Body of pancreas (tissue), 4 donors: ENCODE measurements at regions not wholly inside any gene's neighbourhood (a gene's known extent, or its start where the extent isn't known, plus 50 kb on each side); places are given as distances from the start of the nearest gene placed in this dataset.
"Not testable (repeated sequence)": the region's sequence is repeated elsewhere in the genome, so short reads cannot be mapped to it uniquely, and the experiment has no call there.

Source experiments
- ATAC-seq: fragments of 150-250 bp; one replicate; pipeline ENCODE4 v1.9.1; 2016
- DNase-seq, 4 donors: peaks; one replicate each; pipeline ENCODE4 v3.0.0-alpha.2; 2019
- H3K27ac ChIP-seq, 4 donors: fragments of 200-600 bp; sonication (generic); 1 replicate in 3 of 4; 2 replicates in 1 of 4; pipeline versions ENCODE4 v1.5.1 to v1.6.1; 2016 to 2019; ENCODE audit warnings: mild to moderate bottlenecking in 1 of 4, mixed read lengths in 1 of 4, moderate library complexity in 1 of 4
- H3K27me3 ChIP-seq, 2 donors: fragments of 200-600 bp; sonication (generic); one replicate each; pipeline ENCODE4 v1.6.0; 2016; ENCODE audit warnings: mild to moderate bottlenecking in 1 of 2
- H3K36me3 ChIP-seq, 2 donors: fragments of 200-600 bp; sonication (generic); replicated peaks in 1 of 2; 2 replicates each; pipeline ENCODE4 v1.5.1; 2016; ENCODE audit warnings: low read depth in 2 of 2; ENCODE audit not compliant: insufficient read depth in 1 of 2
- H3K4me1 ChIP-seq: fragments of 200-600 bp; sonication (generic); one replicate; pipeline ENCODE4 v1.6.0; 2016
- H3K4me3 ChIP-seq, 2 donors: fragments of 200-600 bp; sonication (generic); 1 replicate in 1 of 2; 2 replicates in 1 of 2; pipeline ENCODE4 v1.5.1; 2016 to 2019
- H3K9me3 ChIP-seq, 3 donors: fragments of 200-600 bp; sonication (generic); 1 replicate in 2 of 3; 2 replicates in 1 of 3; pipeline ENCODE4 v1.5.1; 2016
- POLR2A ChIP-seq, 3 donors: fragments of 450-650 bp; IDR thresholded peaks; one replicate each; pipeline ENCODE4 v1.6.1; 2016; ENCODE audit warnings: antibody characterized with exemption in 3 of 3, mild to moderate bottlenecking in 2 of 3
- WGBS, 2 donors: methylation state at CpG; one replicate each; pipeline ENCODE4 v1.1.5; 2017; 5-methylcytosine and 5-hydroxymethylcytosine counted together
- intact Hi-C: fragments of 100-400 bp; cut with DNase I; formaldehyde crosslinking; loops from one replicate; pipeline ENCODE4 v1.15.1; 2023
- TF ChIP-seq, protein P1 (sequence below), 7 experiments: fragments of 450-650 bp in 4 of 7; fragments of 200-600 bp in 3 of 7; sonication (generic) in 3 of 7; IDR thresholded peaks; one replicate each; pipeline ENCODE4 v1.5.1; 2016 to 2019; ENCODE audit warnings: antibody characterized with exemption in 7 of 7

DNA sequence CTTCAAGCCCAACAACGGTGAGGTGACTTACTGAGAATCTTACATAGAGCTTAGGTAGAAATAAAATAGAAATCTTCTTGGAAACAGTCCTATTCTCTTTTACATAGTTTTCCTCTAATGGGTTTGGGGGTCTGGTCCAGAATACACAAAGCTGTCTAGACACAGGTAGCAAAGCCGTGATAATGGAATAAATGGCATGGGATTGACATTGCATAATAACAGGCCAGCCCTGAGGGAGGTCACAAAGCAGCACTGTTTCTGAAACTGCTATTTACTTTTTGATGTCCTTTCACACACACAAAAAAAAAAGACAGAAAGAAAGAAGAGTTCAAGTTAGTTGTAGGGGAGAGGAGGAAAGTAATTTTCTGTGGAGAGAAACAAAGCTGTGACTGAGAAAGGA, 364.8 kb upstream of the SORCS1 start:
- no peak overlapping the region for H3K27ac ChIP-seq
- 49 to 56% methylated on average over 2 of the region's 2 CpGs for WGBS, 2 donors
- no peak for ATAC-seq
- TF ChIP-seq, protein P1, sequence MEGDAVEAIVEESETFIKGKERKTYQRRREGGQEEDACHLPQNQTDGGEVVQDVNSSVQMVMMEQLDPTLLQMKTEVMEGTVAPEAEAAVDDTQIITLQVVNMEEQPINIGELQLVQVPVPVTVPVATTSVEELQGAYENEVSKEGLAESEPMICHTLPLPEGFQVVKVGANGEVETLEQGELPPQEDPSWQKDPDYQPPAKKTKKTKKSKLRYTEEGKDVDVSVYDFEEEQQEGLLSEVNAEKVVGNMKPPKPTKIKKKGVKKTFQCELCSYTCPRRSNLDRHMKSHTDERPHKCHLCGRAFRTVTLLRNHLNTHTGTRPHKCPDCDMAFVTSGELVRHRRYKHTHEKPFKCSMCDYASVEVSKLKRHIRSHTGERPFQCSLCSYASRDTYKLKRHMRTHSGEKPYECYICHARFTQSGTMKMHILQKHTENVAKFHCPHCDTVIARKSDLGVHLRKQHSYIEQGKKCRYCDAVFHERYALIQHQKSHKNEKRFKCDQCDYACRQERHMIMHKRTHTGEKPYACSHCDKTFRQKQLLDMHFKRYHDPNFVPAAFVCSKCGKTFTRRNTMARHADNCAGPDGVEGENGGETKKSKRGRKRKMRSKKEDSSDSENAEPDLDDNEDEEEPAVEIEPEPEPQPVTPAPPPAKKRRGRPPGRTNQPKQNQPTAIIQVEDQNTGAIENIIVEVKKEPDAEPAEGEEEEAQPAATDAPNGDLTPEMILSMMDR (IDR thresholded peaks at IDR 0.05), result no peak
- TF ChIP-seq POLR2A (IDR thresholded peaks at IDR 0.05), result no peak
- no peak overlapping the region for H3K4me3 ChIP-seq
- no peaks in the 10 kb centered on the region for H3K27me3 ChIP-seq
- H3K9me3 ChIP-seq, result no peaks in the 10 kb centered on the region
- no peak for DNase-seq
- intact Hi-C loops, result no loop called here
- no peaks in the 10 kb centered on the region for H3K36me3 ChIP-seq
- H3K4me1 ChIP-seq, result no peaks in the 10 kb centered on the region

DNA sequence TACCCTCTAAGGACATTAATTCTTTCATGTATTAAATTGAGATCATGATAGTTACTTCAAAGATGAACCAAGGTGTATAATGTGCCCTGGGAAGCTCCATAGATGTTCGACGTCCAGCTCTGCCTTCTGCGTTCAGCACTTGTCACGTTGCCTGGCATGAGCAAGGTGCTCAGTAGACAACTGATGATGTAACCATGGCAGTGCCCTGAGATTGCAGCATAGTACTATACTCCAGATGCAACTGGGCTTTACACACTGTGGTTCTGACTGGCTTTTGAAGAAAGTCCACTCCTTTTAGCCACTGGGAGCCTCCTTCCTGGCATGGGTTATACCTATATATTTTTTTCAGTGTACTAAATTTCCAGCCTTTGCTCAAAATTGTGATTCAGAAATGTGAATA, 355.8 kb upstream of the SORCS1 start:
- no peak for ATAC-seq
- intact Hi-C loops, result no loop called here
- Histone ChIP-seq H3K4me1 (no peaks in the 10 kb centered on the region), H3K4me3 (no peak overlapping the region), H3K9me3 (no peaks in the 10 kb centered on the region), H3K27ac (no peak overlapping the region), H3K27me3 (no peaks in the 10 kb centered on the region), H3K36me3 (no peaks in the 10 kb centered on the region)
- 74 to 77% methylated on average over 4 of the region's 4 CpGs for WGBS, 2 donors
- TF ChIP-seq POLR2A (IDR thresholded peaks at IDR 0.05), result no peak
- TF ChIP-seq, protein P1 (IDR thresholded peaks at IDR 0.05), result no peak
- DNase-seq, result no peak

DNA sequence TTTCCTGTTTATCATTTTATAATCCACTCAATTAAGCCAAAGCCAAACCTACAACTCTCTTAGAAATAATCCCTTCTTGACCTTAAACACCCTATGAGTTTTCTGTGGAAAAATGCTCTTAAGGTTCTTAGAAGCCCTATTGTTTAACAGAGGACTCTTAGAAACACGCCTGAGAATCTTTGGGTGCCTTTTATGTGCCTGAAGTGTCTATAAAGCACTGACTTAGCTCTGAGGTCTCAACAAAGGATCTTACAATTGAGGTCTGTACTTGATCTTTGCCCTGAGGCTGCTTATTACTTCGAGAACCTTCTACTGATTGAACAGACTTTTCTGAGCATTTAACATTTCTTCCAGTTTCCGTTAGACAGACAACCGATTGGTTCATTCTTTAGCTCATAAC, 353.3 kb upstream of the SORCS1 start:
- ATAC-seq (no peak), DNase-seq (no peak)
- Histone ChIP-seq H3K27me3 (no peaks in the 10 kb centered on the region), H3K9me3 (no peaks in the 10 kb centered on the region), H3K27ac (no peak overlapping the region), H3K4me3 (no peak overlapping the region), H3K36me3 (no peaks in the 10 kb centered on the region), H3K4me1 (no peaks in the 10 kb centered on the region)
- WGBS, 2 donors, result 62 to 71% methylated on average over 4 of the region's 4 CpGs
- intact Hi-C loops, result no loop called here
- no peak for TF ChIP-seq POLR2A (IDR thresholded peaks at IDR 0.05)
- TF ChIP-seq, protein P1 (IDR thresholded peaks at IDR 0.05), result no peak

DNA sequence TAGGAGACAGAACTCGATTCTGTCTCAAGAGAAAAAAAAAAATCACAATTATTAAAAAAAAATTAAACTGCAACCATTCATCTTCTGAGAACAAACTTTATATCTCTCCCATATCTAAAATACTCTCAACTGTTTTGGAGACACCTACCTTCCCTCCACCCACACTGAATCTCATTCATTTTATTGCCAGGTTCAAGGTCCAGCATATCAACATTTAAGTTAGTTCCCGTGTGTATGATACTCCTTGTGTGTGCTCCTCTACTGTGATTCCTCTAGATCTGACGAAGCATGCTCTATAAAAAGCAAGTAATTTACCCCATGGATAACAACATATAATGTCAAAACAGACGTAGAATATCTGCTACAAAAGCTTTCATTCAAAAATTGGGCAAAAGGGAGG, 351.8 kb upstream of the SORCS1 start:
- Histone ChIP-seq H3K4me1 (no peaks in the 10 kb centered on the region), H3K27ac (no peak overlapping the region), H3K4me3 (no peak overlapping the region), H3K9me3 (no peaks in the 10 kb centered on the region), H3K36me3 (no peaks in the 10 kb centered on the region), H3K27me3 (no peaks in the 10 kb centered on the region)
- TF ChIP-seq, protein P1 (IDR thresholded peaks at IDR 0.05), result no peak
- no peak for TF ChIP-seq POLR2A (IDR thresholded peaks at IDR 0.05)
- intact Hi-C loops, result no loop called here
- no peak for ATAC-seq
- no peak for DNase-seq
- 57 to 63% methylated on average over 4 of the region's 4 CpGs for WGBS, 2 donors

DNA sequence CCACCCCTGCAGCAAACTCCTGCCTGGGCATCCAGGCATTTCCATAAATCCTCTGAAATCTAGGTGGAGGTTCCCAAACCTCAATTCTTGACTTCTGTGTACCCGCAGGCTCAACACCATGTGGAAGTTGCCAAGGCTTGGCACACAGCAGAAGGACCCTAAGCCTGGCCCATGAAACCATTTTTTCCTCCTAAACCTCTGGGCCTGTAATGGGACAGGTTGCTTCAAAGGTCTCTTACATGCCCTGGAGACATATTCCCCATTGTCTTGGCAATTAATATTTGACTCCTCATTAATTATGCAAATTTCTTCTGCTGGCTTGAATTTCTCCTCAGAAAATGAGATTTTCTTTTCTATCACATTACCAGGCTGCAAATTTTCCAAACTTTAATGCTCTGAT, 339.5 kb upstream of the SORCS1 start:
- intact Hi-C loops, H3K4me3 ChIP-seq, H3K27me3 ChIP-seq, H3K36me3 ChIP-seq, DNase-seq, ATAC-seq, H3K27ac ChIP-seq, H3K4me1 ChIP-seq: not testable (repeated sequence)
- peaks cover 0 to 12% (median 0%) of the 10 kb centered on the region in 3 donors for H3K9me3 ChIP-seq
- WGBS, 2 donors, result 0 to 38% methylated on average over 1 of the region's 1 CpG
